Right lobe of liver (tissue), 6 donors: ENCODE measurements at regions not wholly inside any gene's neighbourhood (a gene's known extent, or its start where the extent isn't known, plus 50 kb on each side); places are given as distances from the start of the nearest gene placed in this dataset.

Experiments used
- ATAC-seq, 4 donors: fragments of 200-7000 bp; cut with Tn5 transposase; one replicate each; pipeline ENCODE4 v1.9.1; 2020; ENCODE audit warnings: mild to moderate bottlenecking in 4 of 4, moderate library complexity in 4 of 4
- DNase-seq, 3 donors: peaks; one replicate each; pipeline ENCODE4 v3.0.0-alpha.2; 2020
- H3K27ac ChIP-seq, 3 donors: fragments of 200-600 bp; one replicate each; pipeline ENCODE4 v1.8.0; 2022
- H3K27me3 ChIP-seq, 2 donors: fragments of 200-600 bp; one replicate each; pipeline ENCODE4 v1.8.0; 2022
- H3K36me3 ChIP-seq, 4 donors: fragments of 200-600 bp; sonication (generic) in 1 of 4; one replicate each; pipeline versions ENCODE4 v1.5.1 to v1.8.0; 2017 to 2022; ENCODE audit warnings: control low read depth in 1 of 4
- H3K4me1 ChIP-seq, 4 donors: fragments of 200-600 bp; sonication (generic) in 1 of 4; one replicate each; pipeline versions ENCODE4 v1.5.1 to v1.8.0; 2017 to 2022; ENCODE audit warnings: control low read depth in 1 of 4
- H3K4me3 ChIP-seq, 3 donors: fragments of 200-600 bp; one replicate each; pipeline ENCODE4 v1.8.0; 2022
- H3K9me3 ChIP-seq, 4 donors: fragments of 200-600 bp; sonication (generic) in 1 of 4; one replicate each; pipeline versions ENCODE4 v1.5.1 to v1.8.0; 2017 to 2022; ENCODE audit warnings: control low read depth in 1 of 4
- CTCF ChIP-seq, 4 donors: fragments of 200-600 bp in 3 of 4; fragments of 450-650 bp in 1 of 4; IDR thresholded peaks; one replicate each; pipeline versions ENCODE4 v1.5.1 to v1.8.0; 2016 to 2022; ENCODE audit warnings: antibody characterized with exemption in 4 of 4, mild to moderate bottlenecking in 2 of 4
- POLR2A ChIP-seq: fragments of 450-650 bp; IDR thresholded peaks from one replicate; pipeline ENCODE4 v1.6.1; 2017; ENCODE audit warnings: antibody characterized with exemption, mild to moderate bottlenecking
- WGBS: methylation state at CpG from one replicate; pipeline ENCODE4 v1.1.6; 2018; ENCODE audit warnings: low coverage, low lambda C conversion rate; ENCODE audit not compliant: insufficient coverage; ENCODE audit errors: missing lambda C conversion rate; 5-methylcytosine and 5-hydroxymethylcytosine counted together
- intact Hi-C, 2 donors: fragments of 100-400 bp; cut with DNase I; formaldehyde crosslinking; loops; one replicate each; pipeline versions ENCODE4 v1.11.2 to v1.14.1; 2022
- donor health status: DM: no; HTN: yes; CAD: no.
- donor health status: DM: no; HTN: no; CAD: no.
- donor health status: DM: no; HTN: no; CAD: no.
- donor health status: DM: no; HTN: yes; CAD: no.
- donor health status: DM: no; HTN: yes; CAD: no.

GRCh38 chr2:83584672-83585071 lies 874.4 kb downstream of the SUCLG1 start:
- H3K4me3 ChIP-seq = no peak overlapping the region
- intact Hi-C loops = no loop called here
- ATAC-seq (no peak), DNase-seq (no peak)
- no peaks in the 10 kb centered on the region for H3K9me3 ChIP-seq
- no peaks in the 10 kb centered on the region for H3K4me1 ChIP-seq
- WGBS = 32% methylated on average over 3 of the region's 3 CpGs
- no peaks in the 10 kb centered on the region for H3K36me3 ChIP-seq
- no peaks in the 10 kb centered on the region for H3K27me3 ChIP-seq
- TF ChIP-seq CTCF (IDR thresholded peaks at IDR 0.05) (no peak), POLR2A (no peak)
- no peak overlapping the region for H3K27ac ChIP-seq

DNA sequence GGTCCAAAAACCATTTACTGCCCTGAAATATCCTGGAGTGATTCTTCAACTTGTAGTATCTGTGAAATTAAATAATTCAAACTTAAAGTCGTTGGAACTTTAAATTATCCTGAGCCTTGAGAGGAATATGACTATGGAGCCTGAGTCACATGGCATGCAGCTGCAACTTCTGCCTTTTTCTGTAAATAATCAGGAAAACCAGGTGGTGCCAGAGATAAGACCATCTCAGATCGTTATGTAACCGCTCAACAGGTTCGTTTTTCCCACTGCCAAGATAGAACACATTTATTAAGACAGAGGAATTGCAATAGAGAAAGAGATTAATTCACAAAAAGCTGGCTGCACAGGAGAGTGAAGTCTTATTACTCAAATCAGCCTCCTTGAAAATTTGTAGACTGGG lies 876.5 kb downstream of the SUCLG1 start:
- no peaks in the 10 kb centered on the region for H3K9me3 ChIP-seq
- H3K27me3 ChIP-seq = no peaks in the 10 kb centered on the region
- H3K27ac ChIP-seq = no peak overlapping the region
- H3K36me3 ChIP-seq = no peaks in the 10 kb centered on the region
- no peak overlapping the region for H3K4me3 ChIP-seq
- intact Hi-C loops = no loop called here
- DNase-seq (no peak), ATAC-seq (no peak)
- 26% methylated on average over 4 of the region's 4 CpGs for WGBS
- no peaks in the 10 kb centered on the region for H3K4me1 ChIP-seq
- TF ChIP-seq CTCF (IDR thresholded peaks at IDR 0.05) (no peak), POLR2A (no peak)

- intact Hi-C loops = no loop called here
- no peak for ATAC-seq
- no peaks in the 10 kb centered on the region for H3K27me3 ChIP-seq
These were observed 879.6 kb downstream of the SUCLG1 start for GRCh38 chr2:83579507-83579906.

GRCh38 chr2:83578405-83578804 lies 880.7 kb downstream of the SUCLG1 start:
- WGBS = 65% methylated on average over 2 of the region's 2 CpGs
- H3K4me3 ChIP-seq = no peak overlapping the region
- no peak for TF ChIP-seq POLR2A
- no peak for TF ChIP-seq CTCF (IDR thresholded peaks at IDR 0.05)
- DNase-seq (no peak), ATAC-seq (no peak)
- intact Hi-C loops = no loop called here
- no peaks in the 10 kb centered on the region for H3K27me3 ChIP-seq
- H3K9me3 ChIP-seq = no peaks in the 10 kb centered on the region
- no peak overlapping the region for H3K27ac ChIP-seq
- no peaks in the 10 kb centered on the region for H3K36me3 ChIP-seq
- H3K4me1 ChIP-seq = no peaks in the 10 kb centered on the region

More at GRCh38 chr2:83579507-83579906, 879.6 kb downstream of the SUCLG1 start:
- WGBS = 50% methylated on average over 1 of the region's 1 CpG
- Histone ChIP-seq H3K27ac (no peak overlapping the region), H3K9me3 (no peaks in the 10 kb centered on the region), H3K4me3 (no peak overlapping the region), H3K4me1 (no peaks in the 10 kb centered on the region), H3K36me3 (no peaks in the 10 kb centered on the region)
- no peak for TF ChIP-seq POLR2A
- no peak for TF ChIP-seq CTCF (IDR thresholded peaks at IDR 0.05)
- DNase-seq = no peak

DNA sequence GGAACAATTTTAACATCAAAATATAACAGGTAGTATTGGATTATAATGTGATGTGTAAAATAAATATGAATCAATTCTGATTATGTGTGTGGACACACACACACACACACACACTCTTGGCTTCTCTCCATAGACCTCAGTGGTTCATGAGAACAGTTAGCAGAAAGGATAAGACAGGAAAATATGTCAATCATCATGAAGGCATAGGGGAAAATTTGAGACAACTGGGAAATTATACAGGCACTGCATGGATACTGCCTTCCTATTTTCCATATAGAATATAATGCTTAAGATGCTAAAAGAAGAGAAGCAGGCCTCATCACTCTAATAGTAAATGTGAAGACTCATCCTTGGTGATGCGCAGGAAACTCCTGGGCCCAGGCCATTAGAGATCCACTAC lies 884.5 kb downstream of the SUCLG1 start:
- no peak for TF ChIP-seq POLR2A
- TF ChIP-seq CTCF (IDR thresholded peaks at IDR 0.05) = no peak
- Histone ChIP-seq H3K27me3 (no peaks in the 10 kb centered on the region), H3K27ac (no peak overlapping the region), H3K4me3 (no peak overlapping the region), H3K9me3 (no peaks in the 10 kb centered on the region), H3K36me3 (no peaks in the 10 kb centered on the region), H3K4me1 (no peaks in the 10 kb centered on the region)
- ATAC-seq = no peak
- no peak for DNase-seq
- intact Hi-C loops = no loop called here
- 100% methylated on average over 1 of the region's 1 CpG for WGBS
